ENCODE measurements at regions not wholly inside any gene's neighbourhood (a gene's known extent, or its start where the extent isn't known, plus 50 kb on each side); places are given as distances from the start of the nearest gene placed in this dataset.

- ChIA-PET POLR2A (no interaction called here), CTCF (interaction anchor here (1.9 kb wide), 1 partner anchor 23 kb away, joined by 7 read pairs; no protein-coding TSS in a partner anchor)
- no peaks in the 10 kb centered on the region for H3K4me1 Mint-ChIP-seq
- no peak overlapping the region for H3K4me3 Mint-ChIP-seq
- TF ChIP-seq HMGXB4 (CRISPR knock-in tag; IDR thresholded peaks at IDR 0.05), result no peak
- TF ChIP-seq HMGA2 (CRISPR knock-in tag; IDR thresholded peaks at IDR 0.05), result no peak
- no peak for TF ChIP-seq ZNF317 (CRISPR knock-in tag; IDR thresholded peaks at IDR 0.05; ENCODE audit: borderline replicate concordance, low read depth)
- TF ChIP-seq MXD4 (CRISPR knock-in tag; IDR thresholded peaks at IDR 0.05; ENCODE audit: borderline replicate concordance), result no peak
- no peak for TF ChIP-seq PRDM15 (CRISPR knock-in tag; IDR thresholded peaks at IDR 0.05)
- TF ChIP-seq CTCF (IDR thresholded peaks at IDR 0.05), result no peak
- TF ChIP-seq JUN (CRISPR knock-in tag; IDR thresholded peaks at IDR 0.05), result no peak
- TF ChIP-seq RORB (CRISPR knock-in tag; IDR thresholded peaks at IDR 0.05), result no peak
- no peak for TF ChIP-seq RELA (CRISPR knock-in tag; IDR thresholded peaks at IDR 0.05; ENCODE audit: borderline replicate concordance)
- TF ChIP-seq EMX1 (CRISPR knock-in tag; IDR thresholded peaks at IDR 0.05), result no peak
- TF ChIP-seq ZNF138 (CRISPR knock-in tag; conservative IDR thresholded peaks at IDR 0.05), result no peak
- TF ChIP-seq SP1 (CRISPR knock-in tag; conservative IDR thresholded peaks at IDR 0.05), result no peak
- no peak for TF ChIP-seq TEAD1 (CRISPR knock-in tag; IDR thresholded peaks at IDR 0.05)
- TF ChIP-seq ATF1 (CRISPR knock-in tag; IDR thresholded peaks at IDR 0.05), result no peak
- no peak for TF ChIP-seq ZNF219 (CRISPR knock-in tag; IDR thresholded peaks at IDR 0.05; ENCODE audit: borderline replicate concordance)
- no peak for TF ChIP-seq MAX (CRISPR knock-in tag; IDR thresholded peaks at IDR 0.05)
- no peak for TF ChIP-seq GRHL2 (CRISPR knock-in tag; IDR thresholded peaks at IDR 0.05; ENCODE audit: insufficient replicate concordance, severe bottlenecking)
- no peak for TF ChIP-seq USF1 (CRISPR knock-in tag; IDR thresholded peaks at IDR 0.05)
- no peak for TF ChIP-seq NR2C2 (CRISPR knock-in tag; IDR thresholded peaks at IDR 0.05)
- no peak for TF ChIP-seq NFE2L1 (CRISPR knock-in tag; IDR thresholded peaks at IDR 0.05)
- DNase-seq (ENCODE audit: low spot score), result no peak
- no peak for ATAC-seq
- H3K36me3 Mint-ChIP-seq, result 0 out of 2 replicates have a peak, but pooled peaks cover 5% of the 10 kb centered on the region
- H3K9me3 Mint-ChIP-seq, result peaks cover 7% of the 10 kb centered on the region
- H3K27ac Mint-ChIP-seq, result no peak overlapping the region
- H3K27me3 Mint-ChIP-seq (ENCODE audit: low read depth), result no peaks in the 10 kb centered on the region
Measured at GRCh38 chr4:128477540-128477939, 189.9 kb upstream of the PGRMC2 start.

- H3K36me3 Mint-ChIP-seq, result 0 out of 2 replicates have a peak, but pooled peaks cover 5% of the 10 kb centered on the region
- H3K27ac Mint-ChIP-seq, result no peak overlapping the region
- H3K4me3 Mint-ChIP-seq, result no peak overlapping the region
- H3K27me3 Mint-ChIP-seq (ENCODE audit: low read depth), result no peaks in the 10 kb centered on the region
- ATAC-seq (no peak), DNase-seq (ENCODE audit: low spot score) (no peak)
- H3K9me3 Mint-ChIP-seq, result peaks cover 7% of the 10 kb centered on the region
- H3K4me1 Mint-ChIP-seq, result no peaks in the 10 kb centered on the region
- ChIA-PET CTCF (no interaction called here), POLR2A (no interaction called here)
- TF ChIP-seq SP1 (CRISPR knock-in tag; conservative IDR thresholded peaks at IDR 0.05) (no peak), FOXJ3 (CRISPR knock-in tag; IDR thresholded peaks at IDR 0.05; ENCODE audit: borderline replicate concordance) (no peak), CREB1 (CRISPR knock-in tag; IDR thresholded peaks at IDR 0.05) (no peak), E2F4 (CRISPR knock-in tag; IDR thresholded peaks at IDR 0.05; ENCODE audit: borderline replicate concordance, low read depth) (no peak), ZNF416 (CRISPR knock-in tag; IDR thresholded peaks at IDR 0.05) (no peak), FOXP1 (CRISPR knock-in tag; IDR thresholded peaks at IDR 0.05; ENCODE audit: borderline replicate concordance) (no peak)
Measured at GRCh38 chr4:128475597-128475996, 188.0 kb upstream of the PGRMC2 start.
